CD4-positive, alpha-beta T cell (primary cell): ENCODE measurements at regions not wholly inside any gene's neighbourhood (a gene's known extent, or its start where the extent isn't known, plus 50 kb on each side); places are given as distances from the start of the nearest gene placed in this dataset.
"Not testable (repeated sequence)": the region's sequence is repeated elsewhere in the genome, so short reads cannot be mapped to it uniquely, and the experiment has no call there.

ENCODE experiments used
- ATAC-seq: fragments of 200-7000 bp; cut with Tn5 transposase; one replicate; pipeline ENCODE4 v1.10.0; 2022; ENCODE audit warnings: mild to moderate bottlenecking; ENCODE audit not compliant: poor library complexity
- CTCF ChIA-PET: fragments of 350-600 bp; sonication (Branson Sonifier 250); formaldehyde crosslinking; loops from one replicate; lab custom pipeline; 2021; ENCODE audit warnings: antibody characterized with exemption, inconsistent platforms; lab: Charles Lee
- POLR2A ChIA-PET: fragments of 350-600 bp; sonication (Branson Sonifier 250); formaldehyde crosslinking; loops from one replicate; lab custom pipeline; 2021; ENCODE audit warnings: antibody characterized with exemption, inconsistent platforms; lab: Charles Lee
- DNase-seq, 14 experiments: peaks; one replicate each; pipeline ENCODE4 v3.0.0-alpha.2; 2013 to 2020; ENCODE audit warnings: mixed read lengths in 2 of 14
- H3K27ac ChIP-seq, 2 donors: one replicate each; pipeline versions ENCODE4 v1.5.1 to v1.7.0; 2013; ENCODE audit warnings: low read length in 2 of 2, low read depth in 1 of 2, mild to moderate bottlenecking in 1 of 2
- H3K27me3 ChIP-seq, 2 experiments: 1 replicate in 1 of 2; 2 replicates in 1 of 2; pipeline versions ENCODE4 v1.6.1 to v1.7.0; 2013; ENCODE audit warnings: low read length in 2 of 2, control low read depth in 1 of 2, mild to moderate bottlenecking in 1 of 2, moderate library complexity in 1 of 2; ENCODE audit not compliant: insufficient read depth in 2 of 2, control insufficient read depth in 1 of 2
- H3K36me3 ChIP-seq: one replicate; pipeline ENCODE4 v1.6.1; 2013; ENCODE audit warnings: low read length, control low read depth; ENCODE audit not compliant: insufficient read depth
- H3K4me1 ChIP-seq: one replicate; pipeline ENCODE4 v1.6.1; 2013; ENCODE audit warnings: low read length, control low read depth; ENCODE audit not compliant: insufficient read depth
- H3K4me3 ChIP-seq: one replicate; pipeline ENCODE4 v1.5.1; 2013; ENCODE audit warnings: mild to moderate bottlenecking, low read length, moderate library complexity
- H3K9me3 ChIP-seq, 2 experiments: 1 replicate in 1 of 2; 2 replicates in 1 of 2; pipeline versions ENCODE4 v1.6.1 to v1.7.0; 2013; ENCODE audit warnings: low read length in 2 of 2, mild to moderate bottlenecking in 2 of 2, control low read depth in 1 of 2, moderate library complexity in 1 of 2; ENCODE audit not compliant: control insufficient read depth in 1 of 2, insufficient read depth in 1 of 2
- H3K27ac Mint-ChIP-seq: one replicate; pipeline ENCODE4 v1.8.0; 2020; ENCODE audit warnings: mixed read lengths
- H3K27me3 Mint-ChIP-seq: one replicate; pipeline ENCODE4 v1.8.0; 2021; ENCODE audit warnings: mixed read lengths
- H3K36me3 Mint-ChIP-seq: one replicate; pipeline ENCODE4 v1.8.0; 2021; ENCODE audit warnings: low read depth, mixed read lengths
- H3K4me1 Mint-ChIP-seq: one replicate; pipeline ENCODE4 v1.8.0; 2021; ENCODE audit warnings: low read depth, mixed read lengths
- H3K4me3 Mint-ChIP-seq: one replicate; pipeline ENCODE4 v1.8.0; 2020; ENCODE audit warnings: mild to moderate bottlenecking, mixed read lengths
- H3K9me3 Mint-ChIP-seq: one replicate; pipeline ENCODE4 v1.8.0; 2020; ENCODE audit warnings: mixed read lengths
- intact Hi-C, 2 experiments: fragments of 100-400 bp; cut with DNase I in 1 of 2; cut with micrococcal nuclease in 1 of 2; formaldehyde crosslinking; loops; one replicate each; pipeline versions ENCODE4 v1.15.1 to v1.9.0; 2023 to 2025; cut with DNase I, micrococcal nuclease

DNA sequence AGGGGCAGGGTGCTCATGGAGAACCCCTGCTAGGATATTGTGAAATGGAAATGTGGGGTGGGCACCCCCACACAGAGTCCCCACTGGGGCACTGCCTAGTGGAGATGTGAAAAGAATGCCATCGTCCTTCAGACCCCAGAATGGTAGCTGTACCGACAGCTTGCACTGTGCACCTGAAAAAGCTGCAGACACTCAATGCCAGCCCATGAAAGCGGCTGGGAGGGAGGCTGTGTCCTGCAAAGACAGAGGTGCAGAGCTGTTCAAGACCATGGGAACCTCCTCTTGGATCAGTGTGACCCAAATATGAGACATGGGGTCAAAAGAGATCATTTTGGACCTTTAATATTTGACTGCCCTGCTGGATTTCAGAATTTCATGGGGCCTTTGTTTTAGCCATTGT lies 724.2 kb downstream of the FOXD4L5 start:
- ATAC-seq, H3K9me3 ChIP-seq, H3K27me3 Mint-ChIP-seq, CTCF ChIA-PET, H3K36me3 ChIP-seq, H3K36me3 Mint-ChIP-seq, H3K4me1 ChIP-seq, intact Hi-C loops, H3K9me3 Mint-ChIP-seq, H3K4me1 Mint-ChIP-seq, H3K27ac Mint-ChIP-seq, H3K4me3 ChIP-seq, POLR2A ChIA-PET, H3K27ac ChIP-seq, H3K27me3 ChIP-seq, H3K4me3 Mint-ChIP-seq: not testable (repeated sequence)
- DNase-seq = peak in 2 of 14 experiments; percentile 0 to 25
